Effector CD8-positive, alpha-beta T cell (primary cell): ENCODE measurements at regions not wholly inside any gene's neighbourhood (a gene's known extent, or its start where the extent isn't known, plus 50 kb on each side); places are given as distances from the start of the nearest gene placed in this dataset.
A peak's percentile ranks its signal among the peaks of the same experiment; 100 is the strongest.
"Not testable (repeated sequence)": the region's sequence is repeated elsewhere in the genome, so short reads cannot be mapped to it uniquely, and the experiment has no call there.

ENCODE experiments used
- DNase-seq: peaks from one replicate; lab custom pipeline; 2025; lab: John Stamatoyannopoulos, UW

- no peak for DNase-seq
Observed at GRCh38 chr18:59057969-59058368, 81.7 kb upstream of the SEC11C start.

DNA sequence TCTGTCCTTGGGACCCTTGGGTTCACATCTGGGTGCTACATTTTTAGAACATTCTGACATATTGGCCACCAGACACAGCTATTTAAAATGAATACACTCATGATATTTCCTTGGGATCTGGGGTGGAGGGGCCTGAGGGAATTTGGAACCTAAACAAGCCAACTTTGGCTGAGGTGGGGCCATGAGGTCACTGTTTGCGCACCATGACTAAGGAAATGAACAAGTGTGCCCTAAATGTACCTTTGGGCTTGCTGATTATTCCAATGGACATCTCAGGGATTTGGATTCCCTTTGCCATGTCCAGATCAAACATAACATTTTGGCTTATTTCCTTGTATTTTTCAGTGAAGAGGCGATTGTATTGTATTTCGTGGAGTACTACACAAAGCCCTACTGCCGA, 80.5 kb upstream of the SEC11C start:
- DNase-seq: no peak

GRCh38 chr18:59060551-59060950, 79.1 kb upstream of the SEC11C start:
- DNase-seq: no peak

DNA sequence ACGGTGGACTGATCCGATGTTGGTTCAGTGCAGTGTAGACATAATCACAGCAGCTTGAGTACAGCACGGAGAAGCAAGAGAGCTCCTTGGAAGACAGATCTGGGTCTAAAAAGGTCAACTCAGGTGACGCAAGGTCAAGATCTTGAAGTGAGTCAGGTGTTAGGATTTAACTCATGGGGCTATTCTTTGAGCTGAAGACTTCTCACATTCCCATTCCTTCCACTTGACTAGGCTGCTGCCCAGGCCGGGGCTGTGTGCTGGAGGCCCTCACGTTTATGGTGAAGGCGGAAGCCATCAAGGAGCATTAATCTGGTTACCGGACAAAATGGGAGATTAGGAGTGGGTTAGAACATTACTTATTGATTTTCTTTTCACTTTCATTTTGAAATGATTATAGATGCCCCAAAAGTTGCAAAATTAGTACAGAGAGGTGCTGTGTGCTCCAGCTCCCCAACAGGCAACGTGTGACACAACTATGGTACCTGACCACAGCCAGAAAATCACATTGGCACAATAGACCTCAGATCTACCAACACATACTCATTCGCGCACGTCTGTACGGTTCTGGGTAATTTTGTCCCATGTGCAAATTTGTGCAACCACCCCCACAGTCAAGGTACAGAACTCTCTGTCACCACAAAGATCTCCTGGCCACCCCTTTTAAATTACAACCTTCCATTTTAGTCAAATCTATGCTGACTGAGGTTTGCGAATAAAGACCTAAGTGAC, 77.6 kb upstream of the SEC11C start:
- DNase-seq: no peak

GRCh38 chr18:59062643-59063006, 77.1 kb upstream of the SEC11C start:
- no peak for DNase-seq

DNA sequence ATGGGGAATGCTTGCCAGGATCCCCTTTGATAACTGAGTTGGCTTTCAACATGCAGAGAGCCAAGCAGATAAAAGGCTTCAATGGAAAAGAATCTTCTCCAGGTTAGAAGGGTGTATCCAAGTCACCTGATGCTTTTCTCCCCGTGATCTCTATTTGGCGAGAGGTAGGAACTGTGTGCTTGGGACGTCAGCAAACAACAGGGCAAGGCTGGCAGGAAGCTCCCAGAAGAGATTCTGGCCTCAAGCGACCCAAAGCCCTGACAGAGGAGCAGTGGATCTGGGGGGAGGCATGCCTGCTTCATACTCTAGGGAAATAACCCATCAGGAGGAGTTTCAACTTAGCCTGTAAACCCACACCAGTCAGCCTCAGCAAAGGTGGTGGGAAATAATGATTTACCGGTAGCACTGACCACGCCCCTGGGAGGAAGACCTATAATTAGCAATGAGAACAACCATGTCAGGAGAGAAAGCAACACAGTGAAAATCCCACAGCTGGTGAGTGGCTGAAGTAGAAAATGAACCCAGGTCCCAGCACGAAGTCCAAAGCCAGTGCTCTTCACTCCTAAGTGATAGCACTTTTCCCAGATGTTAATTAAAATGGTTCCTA, 76.3 kb upstream of the SEC11C start:
- no peak for DNase-seq

DNA sequence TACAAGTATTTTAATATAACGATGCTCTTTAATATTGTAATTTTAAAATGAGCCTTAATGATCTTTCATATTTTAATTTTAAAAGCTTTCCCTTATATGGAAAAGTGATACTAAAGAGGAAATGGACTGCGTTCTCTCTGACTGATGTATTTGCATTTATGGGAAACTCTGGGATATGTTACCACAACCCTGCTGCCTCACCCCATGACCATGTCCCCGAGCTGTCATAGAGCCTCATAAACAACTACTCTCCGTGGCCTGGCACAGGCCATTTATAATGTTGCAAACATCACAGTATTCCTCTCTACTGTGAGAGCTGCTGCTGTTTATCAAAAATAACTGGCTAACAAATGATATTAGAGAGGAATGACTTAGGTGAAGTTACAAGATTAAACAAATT, 75.8 kb upstream of the SEC11C start:
- DNase-seq: no peak

DNA sequence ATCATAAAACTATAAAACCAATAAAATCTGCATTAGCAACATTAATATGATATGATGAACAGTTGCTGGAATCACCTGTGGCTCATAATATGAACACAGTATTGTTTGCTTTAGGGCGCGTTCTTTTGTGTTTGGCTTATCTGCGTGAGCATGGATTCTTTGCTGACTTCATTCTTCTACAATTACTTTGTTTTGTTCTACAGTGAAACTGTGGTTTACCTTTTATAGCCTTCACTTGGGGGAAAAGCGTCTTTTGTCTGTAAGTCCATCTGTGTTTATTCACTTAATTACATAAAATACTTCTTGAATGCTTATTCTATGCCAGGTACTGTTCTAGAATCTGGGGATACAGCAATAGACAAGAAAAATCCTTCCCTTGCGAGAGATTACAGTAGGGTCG, 74.0 kb upstream of the SEC11C start:
- DNase-seq: no peak

GRCh38 chr18:59067873-59068272, 71.8 kb upstream of the SEC11C start:
- no peak for DNase-seq

DNA sequence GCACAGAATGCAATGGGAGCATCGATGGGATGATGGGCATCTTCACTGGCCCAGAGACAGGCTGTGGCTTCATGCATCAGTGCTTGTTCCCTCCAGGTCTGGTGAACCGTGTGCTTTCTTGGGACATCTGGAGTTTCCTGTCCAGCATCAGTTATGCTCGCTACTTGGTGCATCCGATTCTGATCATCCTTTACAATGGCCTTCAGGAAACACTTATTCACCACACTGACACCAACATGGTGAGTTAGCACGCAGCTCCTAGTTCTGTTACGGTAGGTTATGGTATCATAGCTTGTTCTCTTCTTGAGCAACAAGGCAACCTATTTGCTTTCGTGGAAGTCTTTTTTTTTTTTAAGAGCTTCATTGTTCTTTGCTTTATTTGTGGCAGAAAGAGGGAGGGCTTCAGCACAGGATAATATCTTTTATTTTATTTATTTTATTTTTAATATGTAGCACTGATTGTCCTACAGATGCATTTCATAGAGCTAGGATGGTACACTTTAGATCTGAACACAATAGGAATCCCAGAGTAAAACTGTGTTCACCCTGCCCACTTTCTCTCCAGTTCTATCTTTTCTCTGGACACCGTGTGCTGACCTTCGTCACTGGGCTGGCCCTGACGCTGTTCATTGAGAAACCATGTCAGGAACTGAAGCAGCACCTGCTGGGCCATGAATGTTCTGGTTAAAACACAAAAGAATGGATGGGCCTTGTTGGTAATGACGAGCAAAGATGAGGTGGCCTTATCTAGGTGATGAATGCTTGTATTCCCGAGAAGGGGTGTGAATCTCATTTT, 71.2 kb upstream of the SEC11C start:
- no peak for DNase-seq

DNA sequence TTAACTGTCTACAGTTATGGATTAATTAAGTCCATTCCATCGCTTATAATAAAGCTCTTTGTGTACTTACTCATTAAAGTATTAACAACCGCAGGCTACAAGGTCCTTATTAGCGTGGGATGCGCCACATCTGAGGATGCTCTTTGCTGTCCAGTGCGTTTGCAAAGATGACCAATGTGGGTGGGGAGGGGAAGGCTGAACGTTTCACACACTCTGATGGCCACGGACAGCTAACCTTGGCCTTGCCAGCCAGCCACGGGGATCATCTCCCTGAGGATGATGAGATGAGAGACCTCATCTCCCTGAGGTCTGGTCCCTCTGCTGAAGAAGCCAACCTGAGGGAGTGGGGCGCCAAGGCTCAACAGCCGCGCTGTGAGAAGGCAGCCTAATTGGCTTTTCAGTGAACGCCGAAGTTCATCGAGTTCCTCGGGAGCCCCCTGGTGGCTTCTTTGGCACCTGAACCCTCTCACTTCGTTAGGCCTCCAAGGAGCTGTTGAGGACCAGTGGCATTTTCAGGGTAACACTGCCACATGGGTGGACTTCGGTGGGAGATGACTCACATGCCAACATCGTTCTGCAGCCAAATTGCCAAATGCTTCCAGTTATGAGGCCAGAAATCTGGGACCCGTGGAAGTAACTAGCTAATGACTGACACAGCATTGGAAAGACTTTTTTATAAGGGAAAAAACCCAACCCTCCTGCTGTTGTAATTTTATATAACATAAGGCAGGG, 69.3 kb upstream of the SEC11C start:
- peak; percentile 58 for DNase-seq

GRCh38 chr18:59072727-59073421, 66.8 kb upstream of the SEC11C start:
- DNase-seq: no peak

DNA sequence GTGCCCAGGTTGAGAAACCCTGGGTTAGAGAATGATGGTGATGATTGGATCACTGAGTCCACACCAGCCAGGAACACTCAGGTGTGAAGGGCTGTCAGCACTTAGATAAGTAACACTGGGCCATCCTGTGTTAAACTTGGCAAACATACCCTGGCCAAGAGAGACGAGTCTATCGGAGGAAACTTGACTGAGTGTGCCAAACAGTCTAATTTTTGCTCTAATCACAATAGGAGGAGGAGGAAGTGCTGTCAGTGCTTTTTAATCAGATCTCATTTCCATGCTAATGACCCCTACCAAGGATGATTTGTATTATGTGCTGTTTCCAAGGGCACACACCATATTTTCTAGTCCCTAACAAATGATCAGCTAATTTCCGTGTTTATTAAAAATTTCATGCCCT, 63.8 kb upstream of the SEC11C start:
- no peak for DNase-seq

DNA sequence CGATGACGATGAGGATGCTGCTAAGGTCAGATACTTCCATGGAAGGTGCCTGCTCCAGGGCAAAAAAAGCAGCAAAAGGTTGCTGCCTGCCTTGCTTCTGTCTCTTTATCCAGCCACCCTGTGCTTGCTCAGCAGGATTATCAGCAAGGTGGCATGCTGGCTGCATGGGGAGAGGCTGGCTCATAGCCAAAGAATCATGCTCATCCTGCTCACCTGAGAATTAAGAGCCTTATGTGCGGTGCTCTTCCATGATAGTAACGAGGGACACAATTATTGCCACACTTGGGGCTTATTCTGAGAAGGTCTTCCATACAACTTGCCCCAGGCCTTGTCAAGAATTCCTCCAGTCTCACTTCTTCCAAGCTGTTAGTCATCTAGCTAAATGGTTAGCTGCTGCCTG, 60.4 kb upstream of the SEC11C start:
- DNase-seq: no peak

DNA sequence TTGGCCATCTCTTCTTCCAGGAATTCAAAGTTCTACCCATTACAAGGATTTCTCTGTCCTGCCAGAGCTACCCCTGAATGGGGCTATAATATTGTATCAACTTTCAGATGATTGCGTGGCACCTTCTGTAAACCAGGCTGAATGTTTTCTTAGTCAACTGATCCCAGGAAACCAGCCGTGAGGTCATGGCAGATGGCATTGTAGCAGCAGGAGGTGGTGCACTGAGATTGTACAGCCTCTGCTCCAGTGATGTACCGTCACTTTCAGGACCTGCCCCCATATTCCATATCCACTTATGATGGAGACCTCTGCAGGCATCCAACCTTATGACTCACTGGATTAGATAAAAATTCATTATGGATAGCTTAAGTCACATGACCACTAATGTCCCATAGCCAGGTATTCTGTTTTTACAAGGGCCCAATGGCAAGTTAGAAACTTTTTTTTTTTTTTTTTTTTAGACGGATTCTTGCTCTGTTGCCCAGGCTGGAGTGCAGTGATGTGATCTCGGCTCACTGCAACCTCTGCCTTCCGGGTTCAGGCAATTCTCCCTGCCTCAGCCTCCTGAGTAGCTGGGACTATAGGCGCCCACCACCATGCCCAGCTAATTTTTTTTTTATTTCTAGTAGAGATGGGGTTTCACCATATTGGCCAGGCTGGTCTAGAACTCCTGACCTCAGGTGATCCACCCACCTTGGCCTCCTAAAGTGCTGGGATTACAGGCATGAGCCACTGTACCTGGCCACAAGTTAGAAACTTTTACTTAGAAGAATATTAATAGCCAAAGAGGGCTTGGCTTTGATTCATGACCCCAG, 59.8 kb upstream of the SEC11C start:
- not testable (repeated sequence) for DNase-seq

GRCh38 chr18:59083136-59083818, 56.4 kb upstream of the SEC11C start:
- no peak for DNase-seq

DNA sequence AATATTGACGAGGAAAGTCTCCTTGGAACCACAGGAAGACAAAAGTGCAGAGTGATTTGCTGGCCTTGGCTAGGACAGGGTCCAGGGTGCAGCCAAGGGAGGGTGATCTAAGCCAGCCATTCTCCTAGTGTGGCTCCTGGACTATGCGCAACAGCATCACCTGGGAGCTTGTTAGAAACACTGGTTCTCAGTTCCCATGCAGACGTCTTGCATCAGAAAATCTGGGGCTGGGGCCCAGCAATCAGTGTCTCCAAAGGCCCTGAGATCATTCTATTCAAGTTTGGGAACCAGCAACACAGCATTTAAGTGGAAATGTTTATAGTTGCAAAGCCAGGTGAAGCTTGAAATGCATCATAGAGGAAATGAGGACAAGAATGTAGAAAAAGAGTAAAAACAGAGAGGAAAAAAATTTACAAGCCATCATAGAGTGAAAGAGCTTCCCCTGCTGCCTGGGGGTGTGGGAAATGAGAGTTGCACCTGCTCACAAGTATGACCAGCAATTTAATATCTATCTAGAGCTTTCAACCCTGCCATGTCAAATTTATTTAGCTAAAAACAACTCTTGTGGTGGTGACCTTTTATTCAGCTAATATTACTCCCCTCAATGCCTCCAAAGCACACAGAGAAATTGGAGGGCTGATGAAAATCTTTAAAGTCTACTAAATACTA, 54.4 kb upstream of the SEC11C start:
- DNase-seq: no peak

- DNase-seq: no peak
Observed at GRCh38 chr18:59085797-59086196, 53.9 kb upstream of the SEC11C start.

GRCh38 chr18:59086522-59086921, 53.2 kb upstream of the SEC11C start:
- DNase-seq: no peak

- DNase-seq: no peak
Observed at GRCh38 chr18:59087391-59087790, 52.3 kb upstream of the SEC11C start.
